ENCODE measurements at regions not wholly inside any gene's neighbourhood (a gene's known extent, or its start where the extent isn't known, plus 50 kb on each side); places are given as distances from the start of the nearest gene placed in this dataset.

DNA sequence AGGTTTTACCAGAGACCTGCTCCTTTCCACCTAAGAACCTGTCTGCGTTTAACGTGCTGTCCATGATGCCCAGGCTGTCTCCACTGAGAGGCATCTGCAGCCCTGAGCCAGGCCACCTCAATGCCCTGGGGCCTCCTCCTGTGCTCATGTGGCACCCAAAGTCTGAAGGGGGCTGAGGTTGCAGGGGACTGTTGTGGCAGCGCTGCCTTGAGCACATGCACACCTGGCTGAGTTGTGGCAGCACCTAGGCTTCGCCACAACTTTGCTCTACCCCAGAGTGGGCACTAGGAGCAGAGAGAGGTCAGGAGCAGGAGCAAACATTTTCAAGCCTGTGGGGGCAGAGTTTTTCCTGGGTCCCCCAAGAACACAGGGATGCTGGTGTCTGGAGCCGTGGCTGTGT, 1527.1 kb downstream of the PLA2G4A start:
- no peak for DNase-seq

GRCh38 chr1:188359315-188359714, 1530.6 kb downstream of the PLA2G4A start:
- DNase-seq, result no peak

GRCh38 chr1:188363943-188364342, 1535.2 kb downstream of the PLA2G4A start:
- DNase-seq, result no peak

GRCh38 chr1:188364927-188365449, 1536.2 kb downstream of the PLA2G4A start:
- DNase-seq, result no peak

DNA sequence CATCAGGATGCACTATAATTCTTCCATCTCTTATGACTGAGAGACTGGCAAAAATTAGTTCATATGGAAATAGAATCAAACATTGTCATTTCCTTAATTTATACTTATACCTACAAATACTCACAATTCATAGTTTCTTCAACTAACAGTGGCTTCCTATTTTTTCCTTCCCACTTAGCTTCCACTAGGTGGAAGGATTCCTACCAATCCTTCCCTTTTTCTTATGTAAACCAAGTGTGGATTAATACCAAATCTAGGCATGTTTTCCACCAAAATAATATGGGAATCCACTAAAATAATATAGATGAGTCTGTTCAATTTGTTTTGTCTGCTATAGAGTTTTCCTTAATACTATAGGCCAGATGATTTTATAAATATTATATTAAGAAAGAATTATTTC, 1537.1 kb downstream of the PLA2G4A start:
- DNase-seq, result no peak

- no peak for DNase-seq
Observed at GRCh38 chr1:188367661-188368060, 1538.9 kb downstream of the PLA2G4A start.

DNA sequence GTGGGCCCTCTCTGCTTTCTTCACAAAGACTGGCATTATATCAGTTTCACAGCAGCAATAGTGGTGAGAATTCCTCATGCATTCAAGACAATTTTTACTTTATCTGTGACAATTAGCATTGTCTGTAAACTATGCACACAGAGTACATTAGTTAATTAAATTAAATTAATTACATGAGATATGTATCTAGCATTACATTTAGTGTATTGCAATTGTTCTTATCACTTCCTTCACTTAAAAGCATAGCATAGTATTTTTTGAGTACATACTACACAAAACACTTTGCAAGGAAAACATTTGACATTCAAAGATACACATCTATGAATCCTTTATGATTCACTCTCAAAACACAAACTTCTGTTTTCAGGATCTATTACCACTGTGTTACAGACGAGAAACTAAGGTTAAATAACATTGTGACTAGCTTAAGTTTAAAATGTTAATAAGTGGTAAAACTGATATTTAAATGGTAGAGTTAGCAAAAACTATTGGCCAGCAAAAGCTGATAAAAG, 1542.6 kb downstream of the PLA2G4A start:
- DNase-seq, result no peak

GRCh38 chr1:188372821-188373220, 1544.1 kb downstream of the PLA2G4A start:
- DNase-seq, result no peak

- DNase-seq, result no peak
Observed at GRCh38 chr1:188382851-188383250, 1554.1 kb downstream of the PLA2G4A start.

- no peak for DNase-seq
Observed at GRCh38 chr1:188386161-188386560, 1557.4 kb downstream of the PLA2G4A start.

DNA sequence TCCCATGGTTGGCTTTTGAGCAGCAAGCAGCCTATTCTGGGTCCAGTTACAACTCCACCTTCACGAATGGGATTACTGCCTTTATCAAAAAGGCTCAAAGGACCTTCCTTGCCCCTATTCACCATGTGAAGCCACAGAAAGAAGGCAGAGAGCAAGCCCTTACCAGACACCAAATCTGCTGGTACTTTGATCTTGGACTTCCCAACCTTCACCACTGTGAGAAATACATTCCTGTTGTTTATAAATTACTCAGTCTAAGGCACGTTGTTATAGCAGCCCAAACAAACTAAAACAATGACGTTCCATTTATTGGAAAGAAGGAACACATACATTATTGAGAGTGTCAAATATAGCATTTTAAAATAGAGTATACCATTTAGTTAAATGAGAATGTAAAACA, 1557.9 kb downstream of the PLA2G4A start:
- DNase-seq, result no peak

DNA sequence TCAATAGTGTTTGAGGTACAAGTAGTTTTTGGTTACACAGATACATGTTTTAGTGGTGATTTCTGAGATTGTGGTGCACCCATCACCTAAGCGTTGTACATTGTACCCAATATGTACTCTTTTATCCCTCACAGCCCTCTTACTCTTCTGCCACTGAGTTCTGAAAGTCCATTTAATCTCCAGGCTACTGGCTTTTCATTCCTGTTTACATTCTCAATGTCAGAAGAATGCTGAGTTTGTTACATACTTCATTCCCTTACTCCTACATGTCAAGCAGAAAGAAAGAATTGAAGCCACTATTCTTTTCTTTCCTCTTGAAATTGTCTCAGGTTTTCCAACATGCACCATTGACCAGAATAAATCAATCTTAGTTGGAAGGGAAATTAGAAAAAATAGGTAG, 1565.9 kb downstream of the PLA2G4A start:
- no peak for DNase-seq

- no peak for DNase-seq
Observed at GRCh38 chr1:188397521-188397920, 1568.8 kb downstream of the PLA2G4A start.

- no peak for DNase-seq
Observed at GRCh38 chr1:188402986-188403385, 1574.2 kb downstream of the PLA2G4A start.

- DNase-seq, result no peak
Observed at GRCh38 chr1:188406636-188407035, 1577.9 kb downstream of the PLA2G4A start.

DNA sequence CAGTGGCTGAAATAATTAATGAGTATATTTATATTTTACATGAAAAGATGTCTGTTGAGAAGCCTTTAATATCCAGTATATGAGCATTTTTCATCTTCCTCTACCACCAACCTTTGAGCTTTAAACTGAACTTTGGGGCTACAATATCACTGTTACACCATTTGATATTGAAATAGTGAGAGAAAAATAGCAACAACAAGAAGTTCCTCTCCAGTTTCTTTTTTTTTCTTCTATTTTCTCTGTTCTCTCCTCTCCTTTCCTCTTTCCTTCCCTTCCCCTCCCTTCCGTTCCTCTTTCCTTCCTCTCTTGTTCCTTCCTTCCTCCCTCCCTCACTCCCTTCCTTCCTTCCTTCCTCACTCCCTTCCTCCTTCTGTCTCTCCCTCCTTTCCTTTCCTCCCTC, 1591.4 kb downstream of the PLA2G4A start:
- no peak for DNase-seq

- no peak for DNase-seq
Observed at GRCh38 chr1:188423073-188423472, 1594.3 kb downstream of the PLA2G4A start.

DNA sequence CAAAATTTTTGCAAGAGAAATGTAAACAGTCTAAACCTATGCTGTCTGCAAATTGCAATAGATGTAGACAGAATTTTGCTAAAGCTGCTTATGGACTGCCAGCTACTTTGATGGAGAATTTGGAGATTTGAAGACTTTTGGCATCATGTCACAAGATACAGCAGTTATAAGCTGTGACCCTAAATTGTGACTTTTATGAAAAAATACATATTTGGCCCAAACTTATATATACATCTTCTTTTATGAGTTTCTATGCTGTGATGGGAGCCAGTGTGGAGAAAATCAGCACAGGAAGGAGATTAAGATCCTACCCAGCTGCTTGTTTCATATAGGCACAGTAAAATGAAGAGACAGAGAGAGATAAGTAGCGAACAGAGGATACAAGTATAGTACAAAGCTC, 1595.4 kb downstream of the PLA2G4A start:
- DNase-seq, result no peak

DNA sequence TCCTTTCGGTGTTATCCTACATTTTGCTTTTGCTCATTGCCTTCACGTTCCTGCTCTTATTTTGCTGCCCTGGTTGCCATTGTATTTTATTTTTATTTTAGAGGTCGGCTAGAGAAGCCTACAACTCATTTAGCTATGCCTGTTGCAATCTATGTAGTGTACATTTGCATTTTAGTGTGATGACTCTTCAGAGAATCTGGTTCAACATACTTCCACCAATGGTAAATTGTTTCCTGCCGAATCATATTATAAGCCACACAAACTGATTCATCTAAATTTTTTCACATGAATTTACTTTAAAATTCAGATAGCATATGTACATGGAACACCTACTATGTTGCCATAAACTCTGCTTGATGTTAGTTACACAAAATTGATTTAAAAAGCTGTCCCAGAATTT, 1596.9 kb downstream of the PLA2G4A start:
- no peak for DNase-seq

GRCh38 chr1:188426561-188426960, 1597.8 kb downstream of the PLA2G4A start:
- no peak for DNase-seq

DNA sequence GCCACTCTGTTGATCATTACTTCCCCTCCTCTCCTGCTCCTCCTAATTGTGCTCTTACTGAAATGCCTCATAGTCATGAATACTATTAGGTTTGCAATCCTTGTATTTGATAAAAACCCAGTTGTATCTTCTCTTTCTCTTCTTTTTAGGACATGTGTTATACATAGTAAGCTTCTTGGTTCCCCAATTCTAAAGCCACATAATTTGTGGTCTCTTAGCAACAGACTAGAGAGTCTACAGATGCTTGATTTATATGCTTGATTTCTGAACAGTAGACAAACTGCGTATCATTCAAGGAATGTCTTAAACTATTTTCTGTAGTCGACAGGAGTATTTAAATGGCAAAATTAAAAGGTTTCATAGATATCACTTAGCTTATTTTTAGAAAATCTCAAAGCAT, 1598.9 kb downstream of the PLA2G4A start:
- DNase-seq, result no peak

GRCh38 chr1:188429386-188429785, 1600.6 kb downstream of the PLA2G4A start:
- no peak for DNase-seq

DNA sequence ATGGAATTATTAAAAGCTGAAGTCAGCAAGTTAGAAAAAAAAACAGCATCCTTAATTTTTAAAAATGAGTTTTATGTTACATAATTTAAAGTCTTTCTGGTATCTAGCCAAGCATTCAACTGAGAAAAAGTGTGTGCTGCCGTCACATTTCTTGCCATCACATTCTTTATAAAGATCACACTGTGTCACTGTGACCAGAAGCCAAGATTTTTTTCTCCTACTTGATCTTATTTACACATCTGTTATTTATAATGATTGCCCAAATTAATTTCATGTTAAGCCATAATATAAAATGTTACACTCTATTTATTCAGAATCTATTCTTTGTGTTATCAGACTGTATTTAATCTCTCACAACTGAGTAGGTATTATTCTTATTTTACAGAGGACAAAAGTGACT, 1603.7 kb downstream of the PLA2G4A start:
- no peak for DNase-seq

DNA sequence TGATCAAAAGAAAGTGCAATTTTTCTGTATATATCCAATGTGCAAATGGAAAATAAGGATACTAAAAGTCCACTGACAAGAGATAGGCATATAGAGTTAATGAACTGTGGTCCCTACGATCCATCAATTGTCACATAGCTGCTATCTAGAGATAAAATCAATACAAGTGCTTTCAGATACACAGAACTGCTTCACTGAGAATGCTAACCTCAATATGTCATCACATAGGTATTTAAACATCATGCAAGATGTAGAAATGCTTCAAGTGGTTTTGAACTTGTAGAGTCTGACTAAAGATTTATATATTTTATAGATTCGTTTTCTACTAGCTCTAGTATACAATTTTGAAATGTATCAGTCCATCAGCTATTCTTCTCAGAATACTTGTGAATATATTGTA, 1604.7 kb downstream of the PLA2G4A start:
- no peak for DNase-seq

DNA sequence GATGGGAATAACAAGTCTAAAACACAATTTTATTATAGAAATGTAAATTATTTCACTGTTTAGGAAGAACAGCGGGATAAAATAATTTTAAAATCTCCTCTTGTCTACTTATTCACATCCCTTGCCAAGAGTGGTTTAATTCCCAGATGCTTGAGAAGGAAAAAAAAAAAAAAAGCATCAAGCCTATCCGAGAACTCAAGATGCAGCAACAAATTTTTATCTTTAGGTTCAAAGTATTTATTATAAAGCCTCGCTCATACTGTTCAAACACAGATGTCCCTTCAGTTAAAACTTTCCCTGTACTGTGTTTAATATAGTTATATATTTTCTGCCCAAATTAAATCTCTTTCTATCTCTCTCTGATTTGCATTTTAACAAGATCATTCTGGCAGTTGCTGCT, 1615.8 kb downstream of the PLA2G4A start:
- DNase-seq, result no peak

Measured in C1 segment of cervical spinal cord (tissue), 14 donors.